C4-2B (cell line): ENCODE measurements at regions not wholly inside any gene's neighbourhood (a gene's known extent, or its start where the extent isn't known, plus 50 kb on each side); places are given as distances from the start of the nearest gene placed in this dataset.

Experiments used
- H3K27ac ChIP-seq: fragments of 450-650 bp; 2 replicates; pipeline ENCODE4 v1.5.1; 2017
- CTCF ChIP-seq: fragments of 450-650 bp; conservative IDR thresholded peaks from 2 replicates; pipeline ENCODE4 v1.5.1; 2017; ENCODE audit warnings: mild to moderate bottlenecking
- ZFX ChIP-seq: fragments of 450-650 bp; IDR thresholded peaks from 2 replicates; pipeline ENCODE4 v1.6.1; 2017

- no peak overlapping the region for H3K27ac ChIP-seq
Measured at GRCh38 chr3:17982211-17982880, 239.9 kb upstream of the TBC1D5 start.

DNA sequence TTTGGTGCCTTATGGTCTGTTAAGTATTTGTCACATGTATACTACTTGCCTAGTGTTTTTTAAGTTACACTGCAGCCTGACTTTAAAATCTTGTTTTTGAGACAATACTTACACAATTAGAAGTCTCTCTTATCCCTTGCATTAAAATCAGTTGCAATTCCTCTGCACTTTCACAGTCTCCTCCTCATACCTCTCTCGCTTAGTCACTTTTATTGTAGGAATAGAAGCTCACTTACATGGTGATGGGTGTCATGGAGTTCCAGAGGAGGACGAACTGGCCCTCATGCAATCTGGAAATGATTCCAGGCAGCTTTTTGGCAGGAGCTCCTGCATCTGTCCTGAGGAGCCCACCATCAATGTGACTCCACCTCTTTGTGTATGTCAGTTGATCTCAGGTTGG lies 238.4 kb upstream of the TBC1D5 start:
- TF ChIP-seq CTCF (no peak), ZFX (no peak)
- no peak overlapping the region for H3K27ac ChIP-seq

More at GRCh38 chr3:17982211-17982880, 239.9 kb upstream of the TBC1D5 start:
- TF ChIP-seq ZFX, result no peak
- no peak for TF ChIP-seq CTCF

- TF ChIP-seq ZFX, result no peak
- TF ChIP-seq CTCF, result no peak
- H3K27ac ChIP-seq, result no peak overlapping the region
Measured at GRCh38 chr3:17979911-17980310, 237.5 kb upstream of the TBC1D5 start.

DNA sequence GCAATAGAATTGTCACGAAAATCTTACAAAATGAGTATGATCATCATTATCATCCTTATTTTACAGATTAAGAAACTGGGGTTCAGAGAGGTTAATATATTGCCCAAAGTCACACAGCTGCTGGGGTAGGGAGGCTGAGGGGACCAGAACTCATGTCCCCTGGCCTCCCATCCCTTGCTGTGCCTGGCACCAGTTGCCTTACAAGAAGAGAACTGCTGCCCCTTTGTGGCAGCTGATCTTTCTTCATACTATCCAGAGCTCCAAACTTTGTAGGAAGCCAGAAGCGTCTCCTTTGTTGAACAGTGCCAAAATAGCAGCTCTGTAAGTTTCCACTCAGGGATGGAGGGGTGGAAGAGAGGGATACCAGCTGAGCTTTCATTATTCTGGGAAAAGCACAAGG lies 236.8 kb upstream of the TBC1D5 start:
- no peak for TF ChIP-seq ZFX
- no peak; the same call in 1 of the 2 replicates for TF ChIP-seq CTCF
- H3K27ac ChIP-seq, result no peak overlapping the region

DNA sequence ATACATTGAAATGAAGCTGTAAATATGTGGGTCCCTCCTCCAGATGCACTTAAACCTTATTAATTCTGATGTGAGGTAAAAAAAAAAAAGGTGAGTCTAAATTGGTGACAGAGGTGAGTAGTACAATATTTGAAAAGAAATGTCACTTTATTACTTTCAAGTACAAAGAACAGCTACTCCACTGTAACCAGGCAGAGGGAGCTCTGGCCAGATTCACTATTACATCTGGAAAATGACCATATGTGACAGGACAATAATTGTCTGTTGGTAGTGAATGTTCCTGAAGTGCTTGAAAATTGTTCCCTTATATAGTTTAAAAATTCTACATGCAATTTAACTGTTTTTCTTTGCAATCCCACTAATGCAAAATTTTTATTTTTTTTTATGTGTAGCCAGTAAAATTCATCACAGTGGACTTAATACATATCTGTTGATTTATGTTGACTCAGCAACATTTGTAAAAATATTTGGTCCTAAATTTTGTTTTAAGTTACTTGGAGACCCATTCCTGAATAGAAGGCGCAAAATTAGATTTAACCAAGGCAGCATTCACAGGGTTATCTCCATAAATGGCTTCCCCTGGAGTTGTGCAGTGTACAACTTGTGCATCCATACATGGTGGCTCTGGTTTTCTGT lies 231.9 kb upstream of the TBC1D5 start:
- TF ChIP-seq ZFX (no peak), CTCF (peak; percentile 12)
- H3K27ac ChIP-seq, result no peak overlapping the region

DNA sequence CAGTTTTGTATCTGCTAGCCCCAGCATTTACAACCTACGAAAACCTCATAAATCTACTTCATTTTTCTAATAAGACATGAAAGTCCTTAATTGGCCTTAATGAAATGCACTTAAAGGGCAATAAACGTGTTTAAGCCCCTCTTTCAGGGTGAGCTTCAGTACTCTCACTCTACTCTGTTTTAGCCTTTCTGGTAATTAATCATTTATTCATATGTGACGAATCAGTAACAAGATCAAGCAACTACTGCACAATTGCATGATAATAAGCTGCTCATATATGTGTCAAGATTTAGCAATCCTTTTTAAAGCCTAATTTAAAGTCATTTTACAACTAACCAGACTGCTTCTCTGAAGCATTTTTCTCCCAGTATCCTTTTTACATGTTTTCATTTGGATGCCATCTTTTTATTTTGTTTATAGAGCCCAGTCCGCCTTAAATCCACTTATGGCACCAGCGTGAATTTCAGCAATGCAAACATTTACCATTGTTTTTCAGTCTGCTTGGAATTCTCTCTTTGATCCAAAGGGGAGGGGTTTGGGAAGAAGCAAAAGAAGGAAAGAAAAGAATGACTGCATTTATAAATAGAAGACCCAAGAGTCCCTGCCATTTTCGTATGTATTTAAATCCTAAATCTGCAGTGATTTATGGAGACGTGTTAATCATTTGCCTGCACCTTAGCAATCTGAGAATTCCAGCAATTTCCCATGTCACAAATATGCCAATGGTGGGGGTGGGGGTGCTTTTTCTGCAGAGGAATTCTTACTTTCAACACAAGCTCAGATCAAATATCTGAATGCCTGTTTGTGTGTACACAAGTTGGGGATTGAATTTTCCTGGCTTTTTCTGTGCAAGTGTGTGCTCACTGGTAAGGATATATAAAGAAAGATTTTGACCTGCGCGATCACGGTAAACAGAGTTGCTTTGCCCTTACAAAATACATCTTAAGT lies 230.8 kb upstream of the TBC1D5 start:
- no peak overlapping the region for H3K27ac ChIP-seq
- no peak for TF ChIP-seq ZFX
- no peak for TF ChIP-seq CTCF

- TF ChIP-seq ZFX (no peak), CTCF (no peak)
- H3K27ac ChIP-seq, result no peak overlapping the region
Measured at GRCh38 chr3:17972476-17972875, 230.0 kb upstream of the TBC1D5 start.
